ENCODE measurements at regions not wholly inside any gene's neighbourhood (a gene's known extent, or its start where the extent isn't known, plus 50 kb on each side); places are given as distances from the start of the nearest gene placed in this dataset.
"Not testable (repeated sequence)": the region's sequence is repeated elsewhere in the genome, so short reads cannot be mapped to it uniquely, and the experiment has no call there.

DNA sequence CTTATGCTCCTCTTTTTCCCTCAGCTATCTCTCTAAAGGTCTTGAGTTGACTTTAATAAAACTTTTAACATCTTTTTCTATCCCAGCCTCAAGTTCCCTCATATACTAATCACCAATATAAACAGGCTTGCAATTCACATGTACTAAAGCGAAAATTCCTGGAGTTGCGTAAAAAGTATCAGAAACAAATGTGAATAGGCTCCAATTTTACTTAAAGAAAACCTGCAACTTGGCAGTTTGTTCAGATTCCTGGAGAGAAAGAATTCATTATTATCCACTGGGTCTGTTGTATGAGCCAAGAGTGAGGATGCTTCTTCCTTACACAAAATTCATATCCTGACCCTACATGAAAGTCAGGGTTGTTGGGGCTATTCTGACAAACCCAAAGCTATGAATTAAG, 384.2 kb downstream of the DTWD2 start:
- no peak for DNase-seq (ENCODE audit: low read depth)

- no peak for DNase-seq (ENCODE audit: low read depth)
Measured at GRCh38 chr5:118603278-118603677, 385.1 kb downstream of the DTWD2 start.

GRCh38 chr5:118598311-118598710, 390.0 kb downstream of the DTWD2 start:
- DNase-seq (ENCODE audit: low read depth): no peak

- DNase-seq (ENCODE audit: low read depth): no peak
Measured at GRCh38 chr5:118597543-118597942, 390.8 kb downstream of the DTWD2 start.

- no peak for DNase-seq (ENCODE audit: low read depth)
Measured at GRCh38 chr5:118596255-118596654, 392.1 kb downstream of the DTWD2 start.

- DNase-seq (ENCODE audit: low read depth): no peak
Measured at GRCh38 chr5:118593003-118593328, 395.4 kb downstream of the DTWD2 start.

- no peak for DNase-seq (ENCODE audit: low read depth)
Measured at GRCh38 chr5:118592229-118593002, 395.9 kb downstream of the DTWD2 start.

DNA sequence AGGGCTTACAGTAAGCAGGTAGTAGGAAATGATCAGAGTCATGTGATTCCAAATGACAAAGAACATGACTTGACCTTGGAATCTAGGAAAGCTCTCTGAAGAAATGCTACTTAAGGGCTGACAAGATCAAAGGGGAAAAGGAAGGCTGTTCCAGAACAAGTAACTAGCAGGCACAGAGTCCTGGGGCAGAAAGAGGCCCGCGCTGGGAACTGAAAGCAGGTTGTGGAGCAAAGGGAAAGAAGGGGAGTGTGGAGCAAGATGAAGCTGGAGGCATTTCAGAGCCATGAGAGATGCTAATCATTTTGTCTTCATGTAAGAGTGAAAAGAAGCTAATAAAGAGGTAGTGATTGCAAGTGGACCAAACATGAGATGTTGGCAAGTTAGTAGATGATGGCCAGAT, 397.5 kb downstream of the DTWD2 start:
- DNase-seq (ENCODE audit: low read depth): no peak

DNA sequence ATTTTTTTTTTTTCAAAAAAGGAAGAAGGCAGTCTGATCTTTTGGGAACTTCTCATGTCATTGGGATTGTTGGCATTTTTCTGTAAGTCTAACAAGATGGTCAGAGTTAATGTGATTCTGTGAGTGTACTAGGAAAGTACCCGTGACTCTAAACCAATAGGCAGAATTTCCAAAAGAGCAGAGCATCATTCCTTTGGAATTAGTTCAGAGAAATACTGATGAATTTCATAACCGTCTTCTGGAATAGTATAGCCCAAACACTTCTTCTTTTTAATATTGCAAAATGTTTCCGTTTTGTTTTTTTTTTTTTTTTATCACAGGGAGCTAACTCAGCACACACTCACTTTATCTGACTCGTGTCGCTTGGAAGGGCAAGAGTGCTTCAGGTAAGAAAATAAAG, 407.4 kb downstream of the DTWD2 start:
- DNase-seq (ENCODE audit: low read depth): no peak

- no peak for DNase-seq (ENCODE audit: low read depth)
Measured at GRCh38 chr5:118578093-118578492, 410.3 kb downstream of the DTWD2 start.

- DNase-seq (ENCODE audit: low read depth): no peak
Measured at GRCh38 chr5:118577621-118578020, 410.7 kb downstream of the DTWD2 start.

DNA sequence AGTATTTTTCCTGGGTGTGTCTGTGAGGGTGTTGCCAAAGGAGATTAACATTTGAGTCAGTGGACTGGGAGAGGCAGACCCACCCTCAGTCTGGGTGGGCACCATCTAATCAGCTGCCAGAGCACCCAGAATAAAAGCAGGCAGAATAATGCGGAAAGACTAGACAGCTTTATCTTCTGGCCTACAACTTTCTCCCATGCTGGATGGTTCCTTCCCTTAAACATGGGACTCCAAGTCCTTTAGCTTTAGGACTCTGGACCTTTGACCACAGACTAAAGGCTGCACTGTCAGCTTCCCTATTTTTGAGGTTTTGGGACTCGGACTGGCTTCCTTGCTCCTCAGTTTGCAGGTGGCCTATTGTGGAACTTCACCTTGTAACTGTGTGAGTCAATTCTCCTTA, 418.1 kb downstream of the DTWD2 start:
- not testable (repeated sequence) for DNase-seq (ENCODE audit: low read depth)

- DNase-seq (ENCODE audit: low read depth): not testable (repeated sequence)
Measured at GRCh38 chr5:118569596-118569995, 418.8 kb downstream of the DTWD2 start.

DNA sequence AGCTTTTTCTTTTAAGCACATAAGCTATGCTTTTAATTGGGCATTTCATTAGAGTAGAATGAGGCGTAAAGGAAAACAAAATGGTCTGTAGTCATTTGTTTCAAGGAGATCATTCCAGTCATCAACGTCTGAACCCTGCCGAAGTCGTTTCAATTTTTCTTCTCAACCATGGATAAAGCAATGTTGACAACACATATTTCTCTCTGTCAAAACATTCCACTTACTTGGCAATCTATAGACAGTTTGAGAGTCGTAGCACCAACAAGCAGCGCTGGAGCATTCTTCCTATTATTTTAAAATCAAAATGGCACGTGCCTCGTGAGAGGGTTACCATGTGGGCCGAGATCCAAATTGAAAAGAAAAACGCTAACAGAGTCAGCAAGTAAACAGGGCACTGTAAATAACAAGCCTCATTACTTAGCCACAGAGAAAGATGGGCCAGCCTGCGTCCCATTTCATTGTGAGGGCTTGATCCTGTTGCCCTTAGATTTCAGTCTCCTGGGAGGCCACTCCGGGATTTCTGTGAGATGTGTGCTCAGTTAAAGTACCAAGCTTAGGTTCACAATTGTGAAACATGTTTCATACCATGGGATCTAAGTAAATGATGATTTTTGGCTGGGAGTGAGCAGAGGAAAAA, 422.9 kb downstream of the DTWD2 start:
- no peak for DNase-seq (ENCODE audit: low read depth)

GRCh38 chr5:118561971-118562370, 426.4 kb downstream of the DTWD2 start:
- no peak for DNase-seq (ENCODE audit: low read depth)

DNA sequence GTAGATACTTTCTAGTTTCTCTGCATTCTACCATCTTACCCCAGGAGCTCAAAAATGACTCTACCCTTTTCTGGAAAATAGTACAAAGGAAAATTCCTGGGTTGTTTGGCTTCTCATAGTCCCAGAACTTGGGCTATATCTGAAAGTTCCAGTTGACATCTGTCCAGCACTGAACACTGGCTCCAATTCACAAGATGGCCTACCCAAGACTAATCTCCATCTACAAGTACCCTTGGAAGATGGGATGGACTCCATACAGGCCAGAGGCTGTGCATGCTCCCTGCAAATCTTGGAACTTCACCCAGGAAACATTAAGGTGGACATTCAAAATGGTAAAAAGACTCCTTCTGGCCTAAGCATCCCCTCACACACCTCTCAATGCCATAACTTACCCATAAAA, 427.1 kb downstream of the DTWD2 start:
- DNase-seq (ENCODE audit: low read depth): no peak

GRCh38 chr5:118558871-118559270, 429.5 kb downstream of the DTWD2 start:
- no peak for DNase-seq (ENCODE audit: low read depth)

- DNase-seq (ENCODE audit: low read depth): no peak
Measured at GRCh38 chr5:118557251-118557661, 431.1 kb downstream of the DTWD2 start.

DNA sequence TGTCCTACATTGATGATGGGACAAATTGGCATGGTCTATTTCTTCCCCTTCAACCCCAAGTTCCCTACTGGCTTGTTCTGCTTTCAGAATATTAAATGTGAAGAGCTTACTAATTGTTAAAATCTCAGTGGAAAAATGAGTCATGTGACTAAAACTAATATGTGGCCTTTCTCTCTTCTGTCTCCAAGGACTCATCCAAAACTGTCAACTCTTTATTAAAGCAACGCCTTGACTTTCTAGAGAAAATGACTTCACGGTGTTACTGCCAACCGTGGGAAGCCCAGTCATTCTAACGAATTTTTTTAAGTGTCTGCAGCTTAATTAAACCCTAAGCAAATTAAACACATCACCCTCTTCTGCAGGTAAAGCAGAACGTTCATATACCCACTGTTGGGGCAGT, 431.6 kb downstream of the DTWD2 start:
- DNase-seq (ENCODE audit: low read depth): no peak

GRCh38 chr5:118555727-118556126, 432.6 kb downstream of the DTWD2 start:
- no peak for DNase-seq (ENCODE audit: low read depth)

DNA sequence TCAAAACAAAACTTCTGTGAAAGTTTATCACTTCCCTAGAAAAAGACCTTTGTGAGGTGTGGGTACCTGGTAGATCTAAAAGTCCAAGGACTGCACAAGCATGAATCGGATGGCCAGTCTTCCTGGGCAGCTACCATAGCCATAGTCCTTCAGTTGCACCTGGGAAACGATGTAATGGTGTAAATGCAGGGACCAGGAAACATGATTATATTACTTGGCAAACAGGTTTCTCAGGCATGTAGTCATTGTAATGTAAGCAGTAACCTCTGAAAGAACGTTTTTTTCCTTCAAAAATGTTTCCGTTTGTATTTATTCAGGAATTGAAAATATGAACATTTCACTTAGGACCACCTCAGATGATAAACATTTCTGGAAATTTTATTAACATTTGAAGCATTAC, 433.4 kb downstream of the DTWD2 start:
- no peak for DNase-seq (ENCODE audit: low read depth)

DNA sequence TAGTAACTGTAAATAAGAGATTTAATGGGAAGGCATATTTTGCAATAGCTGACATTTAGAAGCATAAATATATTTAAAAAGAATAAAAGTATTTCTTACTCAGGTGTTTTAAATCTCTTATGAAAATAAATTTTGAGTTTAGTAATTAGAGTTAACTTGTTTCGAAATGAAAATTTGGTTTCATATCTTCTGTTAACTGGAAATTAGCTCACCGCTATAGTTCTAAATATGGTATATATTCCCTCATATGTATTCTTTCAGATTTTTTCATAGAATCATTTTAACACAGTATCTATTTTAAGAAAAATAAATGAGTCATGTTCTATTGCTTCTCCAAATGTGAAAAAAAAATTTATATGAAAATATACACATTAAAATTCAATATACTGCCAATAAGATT, 434.1 kb downstream of the DTWD2 start:
- no peak for DNase-seq (ENCODE audit: low read depth)

DNA sequence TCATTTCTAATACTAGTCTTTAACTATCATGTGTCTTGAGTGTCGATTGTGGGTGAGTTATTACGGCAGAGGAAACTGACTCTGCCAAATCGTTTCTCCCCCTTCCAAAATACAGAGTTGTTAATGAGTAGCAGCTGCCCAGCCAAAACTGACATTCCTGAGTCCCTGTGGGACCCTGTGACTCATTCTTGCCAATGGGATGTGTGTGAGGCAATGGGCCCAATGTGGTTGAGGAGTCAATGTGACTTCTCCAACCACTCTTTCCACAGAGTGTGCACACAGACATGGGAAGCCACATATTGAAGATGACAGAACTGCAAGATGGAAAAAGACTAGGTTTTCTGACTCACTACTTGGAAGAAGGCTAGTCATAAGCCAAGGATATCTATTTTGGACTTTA, 434.7 kb downstream of the DTWD2 start:
- no peak for DNase-seq (ENCODE audit: low read depth)

GRCh38 chr5:118552731-118553360, 435.5 kb downstream of the DTWD2 start:
- DNase-seq (ENCODE audit: low read depth): no peak

All from stimulated activated CD8-positive, alpha-beta memory T cell treated with anti-CD3 and anti-CD28 coated beads, Interleukin-15, amount 100 ng/mL, for 1 hour (primary cell).